ENCODE measurements at regions not wholly inside any gene's neighbourhood (a gene's known extent, or its start where the extent isn't known, plus 50 kb on each side); places are given as distances from the start of the nearest gene placed in this dataset.

- Mint-ChIP-seq H3K27me3 (no peaks in the 10 kb centered on the region), H3K4me1 (no peaks in the 10 kb centered on the region), H3K9me3 (ENCODE audit: insufficient read depth) (peaks cover 3% of the 10 kb centered on the region), H3K27ac (no peak overlapping the region), H3K4me3 (no peak overlapping the region)
- H3K79me2 ChIP-seq (ENCODE audit: control insufficient read depth, insufficient read depth, low read length), result no peaks in the 10 kb centered on the region
- no peak overlapping the region for H3K4me3 ChIP-seq (ENCODE audit: control extremely low read depth in 1 of 5, extremely low read depth in 1 of 5, insufficient read depth in 1 of 5, low read depth in 2 of 5, low read length in 4 of 5)
- H3K9me3 ChIP-seq (ENCODE audit: control extremely low read depth in 1 of 3, control insufficient read depth in 2 of 3, insufficient read depth in 1 of 3, low read length in 2 of 3), result peaks cover 0 to 4% (median 0%) of the 10 kb centered on the region in 3 donors
- CTCF ChIA-PET, result no interaction called here
- intact Hi-C loops (cut with micrococcal nuclease), result no loop called here
- no CpG with 5 or more reads among the region's 1 CpG for WGBS (ENCODE audit: insufficient coverage)
- H3K4me1 ChIP-seq (ENCODE audit: control insufficient read depth in 2 of 2, insufficient read depth in 2 of 2, low read length in 2 of 2), result no peaks in the 10 kb centered on the region
- H3K4me2 ChIP-seq (replicated peaks; ENCODE audit: low read depth, low read length, poor library complexity, severe bottlenecking), result no peak overlapping the region
- H3K27ac ChIP-seq (ENCODE audit: low read length in 2 of 2), result no peak overlapping the region
- H3K27me3 ChIP-seq (replicated peaks in 1 of 4; ENCODE audit: control extremely low read depth in 1 of 4, control insufficient read depth in 3 of 4, insufficient read depth in 4 of 4, low read length in 3 of 4), result no peaks in the 10 kb centered on the region
- no peak for TF ChIP-seq EZH2 (IDR thresholded peaks at IDR 0.05; ENCODE audit: borderline replicate concordance, insufficient read depth, low read depth, low read length, poor library complexity, severe bottlenecking)
- no peak for TF ChIP-seq CTCF (IDR thresholded peaks at IDR 0.05)
- POLR2A ChIA-PET, result no interaction called here
- no peak overlapping the region for H2AFZ ChIP-seq (ENCODE audit: insufficient read depth, low read depth, low read length, poor library complexity, severe bottlenecking)
- no peaks in the 10 kb centered on the region for H4K20me1 ChIP-seq (ENCODE audit: control insufficient read depth, insufficient read depth, low read length, poor library complexity, severe bottlenecking)
- ATAC-seq (ENCODE audit: low read depth) (no peak), DNase-seq (no peak)
- H3K36me3 ChIP-seq (replicated peaks in 1 of 2; ENCODE audit: control extremely low read depth in 1 of 2, control insufficient read depth in 1 of 2, extremely low read depth in 1 of 2, insufficient read depth in 2 of 2, low read length in 1 of 2), result no peaks in the 10 kb centered on the region
- no peak overlapping the region for H3K9ac ChIP-seq (ENCODE audit: low read length)
Observed at GRCh38 chr3:62962714-62963113, 87.5 kb upstream of the CADPS start.

DNA sequence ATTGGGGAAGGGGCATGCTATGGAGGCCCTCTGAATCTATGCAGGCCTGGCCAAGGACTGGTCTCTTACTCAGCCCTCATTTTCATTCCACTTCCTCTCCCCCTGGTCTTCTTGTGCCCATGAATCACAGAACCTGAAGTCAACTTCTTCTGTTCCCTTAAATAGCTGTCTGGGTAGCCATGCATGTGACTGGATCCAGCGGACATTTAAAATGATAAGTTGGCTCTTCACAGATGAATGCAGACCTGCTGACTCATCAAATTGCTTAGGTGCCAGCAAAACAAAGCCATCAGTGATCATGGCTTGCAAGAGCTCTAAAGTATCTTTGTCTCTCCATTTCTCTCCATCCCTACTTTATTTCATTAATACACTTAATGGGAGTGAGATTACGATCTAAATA is 90.1 kb upstream of the CADPS start:
- CTCF ChIA-PET, result no interaction called here
- H3K4me1 ChIP-seq (ENCODE audit: control insufficient read depth in 2 of 2, insufficient read depth in 2 of 2, low read length in 2 of 2), result no peaks in the 10 kb centered on the region
- H3K4me1 Mint-ChIP-seq, result no peaks in the 10 kb centered on the region

More for the DNA sequence above, 90.1 kb upstream of the CADPS start:
- Mint-ChIP-seq H3K9me3 (ENCODE audit: insufficient read depth) (no peaks in the 10 kb centered on the region), H3K4me3 (no peak overlapping the region), H3K27me3 (no peaks in the 10 kb centered on the region), H3K27ac (no peak overlapping the region)
- Histone ChIP-seq H3K79me2 (ENCODE audit: control insufficient read depth, insufficient read depth, low read length) (no peaks in the 10 kb centered on the region), H3K9ac (ENCODE audit: low read length) (no peak overlapping the region), H3K36me3 (replicated peaks in 1 of 2; ENCODE audit: control extremely low read depth in 1 of 2, control insufficient read depth in 1 of 2, extremely low read depth in 1 of 2, insufficient read depth in 2 of 2, low read length in 1 of 2) (no peaks in the 10 kb centered on the region), H2AFZ (ENCODE audit: insufficient read depth, low read depth, low read length, poor library complexity, severe bottlenecking) (no peak overlapping the region), H3K4me2 (replicated peaks; ENCODE audit: low read depth, low read length, poor library complexity, severe bottlenecking) (no peak overlapping the region), H3K27me3 (replicated peaks in 1 of 4; ENCODE audit: control extremely low read depth in 1 of 4, control insufficient read depth in 3 of 4, insufficient read depth in 4 of 4, low read length in 3 of 4) (no peaks in the 10 kb centered on the region), H4K20me1 (ENCODE audit: control insufficient read depth, insufficient read depth, low read length, poor library complexity, severe bottlenecking) (no peaks in the 10 kb centered on the region), H3K4me3 (ENCODE audit: control extremely low read depth in 1 of 5, extremely low read depth in 1 of 5, insufficient read depth in 1 of 5, low read depth in 2 of 5, low read length in 4 of 5) (no peak overlapping the region), H3K27ac (ENCODE audit: low read length in 2 of 2) (no peak overlapping the region), H3K9me3 (ENCODE audit: control extremely low read depth in 1 of 3, control insufficient read depth in 2 of 3, insufficient read depth in 1 of 3, low read length in 2 of 3) (peaks cover 0 to 4% (median 0%) of the 10 kb centered on the region in 3 donors)
- intact Hi-C loops (cut with micrococcal nuclease), result no loop called here
- POLR2A ChIA-PET, result no interaction called here
- ATAC-seq (ENCODE audit: low read depth) (no peak), DNase-seq (no peak)
- WGBS (ENCODE audit: insufficient coverage), result 89% methylated on average over 1 of the region's 2 CpGs
- TF ChIP-seq EZH2 (IDR thresholded peaks at IDR 0.05; ENCODE audit: borderline replicate concordance, insufficient read depth, low read depth, low read length, poor library complexity, severe bottlenecking), result no peak
- TF ChIP-seq CTCF (IDR thresholded peaks at IDR 0.05), result no peak
